WTC11 (cell line): ENCODE measurements at regions not wholly inside any gene's neighbourhood (a gene's known extent, or its start where the extent isn't known, plus 50 kb on each side); places are given as distances from the start of the nearest gene placed in this dataset.

Experiments
- ATAC-seq: fragments of 200-7000 bp; cut with Tn5 transposase; 2 replicates; pipeline ENCODE4 v1.10.0; 2021; ENCODE audit warnings: mild to moderate bottlenecking, moderate library complexity
- CTCF ChIA-PET: fragments of 300-600 bp; sonication (Branson Sonifier 250); formaldehyde crosslinking; loops from one replicate; lab custom pipeline; 2021; ENCODE audit warnings: antibody characterized with exemption; lab: Charles Lee
- POLR2A ChIA-PET: fragments of 350-600 bp; sonication (Branson Sonifier 250); formaldehyde crosslinking; loops from one replicate; lab custom pipeline; 2021; ENCODE audit warnings: antibody characterized with exemption; lab: Charles Lee
- DNase-seq: peaks from one replicate; pipeline ENCODE4 v3.0.0; 2021; ENCODE audit warnings: low spot score
- H3K27ac Mint-ChIP-seq: 2 replicates; pipeline ENCODE4 v1.8.0; 2021; ENCODE audit warnings: mixed read lengths
- H3K27me3 Mint-ChIP-seq: 2 replicates; pipeline ENCODE4 v1.8.0; 2021; ENCODE audit warnings: low read depth, mild to moderate bottlenecking, moderate library complexity, mixed read lengths
- H3K36me3 Mint-ChIP-seq: 2 replicates; pipeline ENCODE4 v1.8.0; 2021; ENCODE audit warnings: mixed read lengths
- H3K4me1 Mint-ChIP-seq: 2 replicates; pipeline ENCODE4 v1.8.0; 2022; ENCODE audit warnings: mixed read lengths
- H3K4me3 Mint-ChIP-seq: 2 replicates; pipeline ENCODE4 v1.8.0; 2021; ENCODE audit warnings: mild to moderate bottlenecking, moderate library complexity, mixed read lengths
- H3K9me3 Mint-ChIP-seq: 2 replicates; pipeline ENCODE4 v1.8.0; 2021; ENCODE audit warnings: mixed read lengths
- CREM ChIP-seq: sonication (generic); formaldehyde crosslinking; IDR thresholded peaks from 2 replicates; pipeline ENCODE4 v1.8.1; 2022; ENCODE audit warnings: mild to moderate bottlenecking, missing genetic modification reagents, moderate library complexity
- CTCF ChIP-seq: fragments of 200-600 bp; IDR thresholded peaks from 2 replicates; pipeline ENCODE4 v1.8.0; 2022; ENCODE audit warnings: antibody characterized with exemption
- JUN ChIP-seq: sonication (generic); formaldehyde crosslinking; IDR thresholded peaks from 2 replicates; pipeline ENCODE4 v1.8.0; 2023; ENCODE audit warnings: mild to moderate bottlenecking, missing genetic modification reagents
- MAX ChIP-seq: sonication (generic); formaldehyde crosslinking; IDR thresholded peaks from 2 replicates; pipeline ENCODE4 v1.8.0; 2022; ENCODE audit warnings: mild to moderate bottlenecking, missing genetic modification reagents
- NFYB ChIP-seq: sonication (generic); formaldehyde crosslinking; conservative IDR thresholded peaks from 2 replicates; pipeline ENCODE4 v1.8.0; 2022; ENCODE audit warnings: low read depth, missing genetic modification reagents
- NR3C1 ChIP-seq: sonication (generic); formaldehyde crosslinking; conservative IDR thresholded peaks from 2 replicates; pipeline ENCODE4 v1.8.1; 2023; ENCODE audit warnings: low read depth, mild to moderate bottlenecking, missing genetic modification reagents
- PRDM15 ChIP-seq: sonication (generic); formaldehyde crosslinking; IDR thresholded peaks from 2 replicates; pipeline ENCODE4 v1.8.0; 2022; ENCODE audit warnings: missing genetic modification reagents
- PREB ChIP-seq: sonication (generic); formaldehyde crosslinking; IDR thresholded peaks from 2 replicates; pipeline ENCODE4 v1.8.1; 2022; ENCODE audit warnings: mild to moderate bottlenecking, missing genetic modification reagents, moderate library complexity, borderline replicate concordance
- RORB ChIP-seq: fragments of 250-450 bp; sonication (Bioruptor Pico); IDR thresholded peaks from 2 replicates; pipeline ENCODE4 v1.9.0; 2021; ENCODE audit warnings: mild to moderate bottlenecking
- ZBTB21 ChIP-seq: sonication (generic); formaldehyde crosslinking; IDR thresholded peaks from 2 replicates; pipeline ENCODE4 v1.8.1; 2023; ENCODE audit warnings: mild to moderate bottlenecking, missing genetic modification reagents, borderline replicate concordance
- ZNF121 ChIP-seq: sonication (generic); formaldehyde crosslinking; IDR thresholded peaks from 2 replicates; pipeline ENCODE4 v1.8.0; 2023; ENCODE audit warnings: missing genetic modification reagents
- ZNF317 ChIP-seq: sonication (generic); formaldehyde crosslinking; IDR thresholded peaks from 2 replicates; pipeline ENCODE4 v1.8.1; 2023; ENCODE audit warnings: low read depth, mild to moderate bottlenecking, moderate library complexity, missing genetic modification reagents, borderline replicate concordance
- ZNF423 ChIP-seq: fragments of 250-450 bp; sonication (Bioruptor Pico); IDR thresholded peaks from 2 replicates; pipeline ENCODE4 v2.1.2; 2022; ENCODE audit warnings: mild to moderate bottlenecking, moderate library complexity
- TF ChIP-seq, protein P1 (sequence below): fragments of 250-450 bp; sonication (Bioruptor Pico); IDR thresholded peaks from 2 replicates; pipeline ENCODE4 v1.8.0; 2021; ENCODE audit warnings: mild to moderate bottlenecking
- TF ChIP-seq, protein P2 (sequence below): sonication (generic); formaldehyde crosslinking; IDR thresholded peaks from 2 replicates; pipeline ENCODE4 v1.8.0; 2023; ENCODE audit warnings: mild to moderate bottlenecking, missing genetic modification reagents

DNA sequence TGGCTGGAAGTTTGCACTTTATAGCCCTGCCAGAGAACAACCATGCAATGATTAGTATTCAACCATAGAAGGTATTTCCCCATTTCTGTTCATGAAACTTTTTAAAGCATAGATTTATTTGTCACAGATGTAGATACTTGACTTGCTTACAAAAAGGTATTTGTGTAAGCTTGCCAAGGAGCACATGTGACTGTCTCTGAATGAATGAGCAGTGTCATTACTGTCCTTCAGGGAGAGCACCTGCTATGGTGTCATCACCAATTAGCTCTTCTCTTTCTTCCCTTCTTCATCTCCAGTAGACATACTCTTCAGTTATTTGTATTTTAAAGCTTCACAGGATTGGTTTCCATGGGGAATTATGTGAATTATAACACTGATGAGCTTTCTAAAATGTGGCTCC, 1064.7 kb upstream of the GRIA3 start (continued):
- TF ChIP-seq, protein P1, sequence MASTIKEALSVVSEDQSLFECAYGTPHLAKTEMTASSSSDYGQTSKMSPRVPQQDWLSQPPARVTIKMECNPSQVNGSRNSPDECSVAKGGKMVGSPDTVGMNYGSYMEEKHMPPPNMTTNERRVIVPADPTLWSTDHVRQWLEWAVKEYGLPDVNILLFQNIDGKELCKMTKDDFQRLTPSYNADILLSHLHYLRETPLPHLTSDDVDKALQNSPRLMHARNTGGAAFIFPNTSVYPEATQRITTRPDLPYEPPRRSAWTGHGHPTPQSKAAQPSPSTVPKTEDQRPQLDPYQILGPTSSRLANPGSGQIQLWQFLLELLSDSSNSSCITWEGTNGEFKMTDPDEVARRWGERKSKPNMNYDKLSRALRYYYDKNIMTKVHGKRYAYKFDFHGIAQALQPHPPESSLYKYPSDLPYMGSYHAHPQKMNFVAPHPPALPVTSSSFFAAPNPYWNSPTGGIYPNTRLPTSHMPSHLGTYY = no peak
- TF ChIP-seq ZBTB21 (CRISPR knock-in tag) (no peak), NR3C1 (CRISPR knock-in tag) (no peak), MAX (CRISPR knock-in tag) (no peak)

DNA sequence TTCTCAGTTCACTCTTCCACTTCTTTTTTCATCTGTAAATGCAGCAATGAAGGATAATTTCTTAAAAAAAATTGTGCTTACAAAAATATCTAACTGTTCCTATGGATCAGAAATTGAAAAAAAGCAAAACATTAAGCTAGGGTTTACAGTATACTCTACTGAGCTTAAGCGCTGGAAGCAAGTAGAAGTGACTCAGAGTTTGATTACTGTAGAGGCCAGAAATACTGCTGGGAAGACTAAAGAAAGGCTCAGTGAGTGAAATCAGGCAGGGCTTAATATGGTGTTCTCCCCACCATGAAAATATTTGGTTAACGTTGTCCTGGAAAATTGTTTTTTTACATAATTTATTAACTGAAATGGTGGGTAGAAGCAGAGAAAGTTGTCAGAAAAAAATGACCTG, 1061.8 kb upstream of the GRIA3 start:
- TF ChIP-seq ZNF317 (CRISPR knock-in tag) (no peak), CTCF (no peak), ZNF121 (CRISPR knock-in tag) (no peak), CREM (CRISPR knock-in tag) (no peak), RORB (no peak), NR3C1 (CRISPR knock-in tag) (no peak), JUN (CRISPR knock-in tag) (no peak), ZBTB21 (CRISPR knock-in tag) (no peak), ZNF423 (CRISPR knock-in tag) (no peak), PREB (no peak), NFYB (CRISPR knock-in tag) (no peak), PRDM15 (CRISPR knock-in tag) (no peak)
- TF ChIP-seq, protein P2, sequence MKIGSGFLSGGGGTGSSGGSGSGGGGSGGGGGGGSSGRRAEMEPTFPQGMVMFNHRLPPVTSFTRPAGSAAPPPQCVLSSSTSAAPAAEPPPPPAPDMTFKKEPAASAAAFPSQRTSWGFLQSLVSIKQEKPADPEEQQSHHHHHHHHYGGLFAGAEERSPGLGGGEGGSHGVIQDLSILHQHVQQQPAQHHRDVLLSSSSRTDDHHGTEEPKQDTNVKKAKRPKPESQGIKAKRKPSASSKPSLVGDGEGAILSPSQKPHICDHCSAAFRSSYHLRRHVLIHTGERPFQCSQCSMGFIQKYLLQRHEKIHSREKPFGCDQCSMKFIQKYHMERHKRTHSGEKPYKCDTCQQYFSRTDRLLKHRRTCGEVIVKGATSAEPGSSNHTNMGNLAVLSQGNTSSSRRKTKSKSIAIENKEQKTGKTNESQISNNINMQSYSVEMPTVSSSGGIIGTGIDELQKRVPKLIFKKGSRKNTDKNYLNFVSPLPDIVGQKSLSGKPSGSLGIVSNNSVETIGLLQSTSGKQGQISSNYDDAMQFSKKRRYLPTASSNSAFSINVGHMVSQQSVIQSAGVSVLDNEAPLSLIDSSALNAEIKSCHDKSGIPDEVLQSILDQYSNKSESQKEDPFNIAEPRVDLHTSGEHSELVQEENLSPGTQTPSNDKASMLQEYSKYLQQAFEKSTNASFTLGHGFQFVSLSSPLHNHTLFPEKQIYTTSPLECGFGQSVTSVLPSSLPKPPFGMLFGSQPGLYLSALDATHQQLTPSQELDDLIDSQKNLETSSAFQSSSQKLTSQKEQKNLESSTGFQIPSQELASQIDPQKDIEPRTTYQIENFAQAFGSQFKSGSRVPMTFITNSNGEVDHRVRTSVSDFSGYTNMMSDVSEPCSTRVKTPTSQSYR (CRISPR knock-in tag) = no peak
- TF ChIP-seq, protein P1 = no peak
- H3K36me3 Mint-ChIP-seq = peaks cover under 1% of the 10 kb centered on the region; the same call in 1 of the 2 replicates
- peaks cover 6% of the 10 kb centered on the region for H3K9me3 Mint-ChIP-seq
- ChIA-PET POLR2A (no interaction called here), CTCF (no interaction called here)
- H3K27me3 Mint-ChIP-seq = no peaks in the 10 kb centered on the region
- no peak overlapping the region for H3K27ac Mint-ChIP-seq
- ATAC-seq (no peak), DNase-seq (no peak)
- H3K4me3 Mint-ChIP-seq = no peak overlapping the region
- no peaks in the 10 kb centered on the region for H3K4me1 Mint-ChIP-seq
